ENCODE measurements at regions not wholly inside any gene's neighbourhood (a gene's known extent, or its start where the extent isn't known, plus 50 kb on each side); places are given as distances from the start of the nearest gene placed in this dataset.

GRCh38 chr2:144847347-144848080, 327.6 kb upstream of the ZEB2 start:
- no peak for DNase-seq

DNA sequence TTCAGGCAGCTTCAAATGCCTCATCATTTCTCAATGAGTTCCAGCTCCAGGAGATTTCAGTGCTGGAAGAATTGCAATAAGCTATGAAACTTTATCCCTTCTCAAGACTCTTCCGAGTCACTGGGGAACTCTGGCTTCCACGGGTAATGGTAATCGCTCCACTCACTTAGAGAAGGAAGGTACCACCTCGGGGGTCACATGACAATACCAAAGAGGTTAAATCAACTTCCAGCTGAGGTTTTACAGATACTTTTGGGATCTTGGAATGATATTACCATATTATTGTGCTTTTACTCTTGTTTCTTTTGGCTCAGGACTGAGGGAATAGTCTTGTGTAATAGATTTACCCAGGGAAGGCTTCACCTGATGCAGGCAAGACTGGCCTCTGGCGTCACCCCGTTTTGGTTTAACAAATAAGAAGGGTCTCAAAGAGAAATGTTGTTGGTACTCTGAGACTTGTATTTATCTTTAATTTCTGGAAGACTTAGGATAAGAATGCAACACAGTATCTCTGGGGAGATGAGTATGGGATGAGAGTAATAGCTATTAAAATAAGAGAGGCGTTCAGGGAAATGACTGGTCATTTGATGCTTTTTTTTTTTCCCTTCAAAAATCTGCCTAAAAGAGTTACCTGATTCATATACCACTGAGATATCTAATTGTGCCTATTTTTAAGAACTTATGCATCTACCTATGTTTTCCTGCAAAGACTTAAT, 316.9 kb upstream of the ZEB2 start:
- no peak for DNase-seq

GRCh38 chr2:144835634-144836350, 315.9 kb upstream of the ZEB2 start:
- DNase-seq = no peak

- no peak for DNase-seq
These were observed 315.2 kb upstream of the ZEB2 start for GRCh38 chr2:144834998-144835633.

- DNase-seq = no peak
These were observed 314.4 kb upstream of the ZEB2 start for GRCh38 chr2:144834363-144834762.

DNA sequence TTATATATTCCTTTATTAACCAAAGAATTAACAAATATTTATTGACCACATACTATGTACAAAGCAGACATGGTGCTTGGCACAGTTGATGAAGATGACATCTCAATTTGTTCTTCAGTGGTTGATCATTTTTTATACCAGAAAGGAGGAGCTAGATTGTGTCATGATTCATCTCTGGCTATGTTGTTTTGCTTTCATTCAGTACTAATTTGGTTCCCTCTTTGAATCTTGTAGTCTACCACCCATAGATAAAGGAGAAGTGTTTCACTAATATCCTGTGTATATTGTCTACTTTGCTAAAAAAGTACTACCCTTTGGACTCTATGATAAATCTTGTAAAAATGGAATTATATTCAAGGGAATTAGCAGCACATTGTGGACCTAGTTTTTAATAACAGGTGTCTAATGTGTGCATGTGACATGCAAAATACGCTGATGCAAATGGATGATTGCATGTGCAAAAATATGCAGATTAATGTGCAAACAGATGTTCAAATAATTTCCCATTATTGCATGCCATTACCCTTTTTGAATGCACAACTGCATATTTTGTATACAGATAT, 313.2 kb upstream of the ZEB2 start:
- DNase-seq = no peak

DNA sequence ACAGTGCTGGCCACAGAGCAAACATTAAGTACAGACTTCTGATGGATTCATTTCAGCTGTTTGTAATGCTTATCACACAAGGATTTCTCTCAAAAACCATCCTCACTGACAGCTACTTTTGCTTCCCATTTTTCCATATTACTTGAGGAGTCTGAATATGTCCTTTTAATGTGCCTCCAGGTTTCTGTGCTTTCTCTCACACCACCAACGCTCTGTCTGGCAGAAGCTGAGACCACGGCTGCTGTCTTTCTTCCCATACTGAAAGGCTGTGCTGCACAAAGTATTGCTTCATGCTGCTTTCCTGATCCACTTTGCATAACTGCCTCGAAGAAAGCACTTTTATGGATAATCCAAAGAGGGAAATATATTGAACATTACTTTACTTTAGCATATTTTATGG, 312.1 kb upstream of the ZEB2 start:
- DNase-seq = no peak

- no peak for DNase-seq
These were observed 310.6 kb upstream of the ZEB2 start for GRCh38 chr2:144830543-144830942.

DNA sequence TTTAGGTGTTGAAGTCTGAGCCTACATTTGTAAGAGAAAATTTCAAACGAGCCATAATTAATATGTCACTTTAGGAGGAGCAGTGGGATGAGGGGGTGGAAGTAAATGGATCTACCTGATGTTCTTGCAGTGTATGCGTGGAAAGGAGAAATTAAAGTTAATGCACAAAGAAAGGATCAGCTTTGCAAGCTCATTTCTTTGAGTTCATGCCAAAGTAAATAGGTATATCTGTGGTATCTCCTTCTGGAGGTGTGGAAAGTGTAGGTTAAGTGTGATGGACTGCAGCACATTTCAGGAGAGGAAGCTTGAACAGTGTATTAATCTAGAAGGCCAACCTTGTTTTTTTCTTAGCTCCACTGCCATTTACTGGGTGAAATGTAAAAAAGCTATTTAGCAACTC, 307.5 kb upstream of the ZEB2 start:
- no peak for DNase-seq

GRCh38 chr2:144826105-144826504, 306.2 kb upstream of the ZEB2 start:
- no peak for DNase-seq

DNA sequence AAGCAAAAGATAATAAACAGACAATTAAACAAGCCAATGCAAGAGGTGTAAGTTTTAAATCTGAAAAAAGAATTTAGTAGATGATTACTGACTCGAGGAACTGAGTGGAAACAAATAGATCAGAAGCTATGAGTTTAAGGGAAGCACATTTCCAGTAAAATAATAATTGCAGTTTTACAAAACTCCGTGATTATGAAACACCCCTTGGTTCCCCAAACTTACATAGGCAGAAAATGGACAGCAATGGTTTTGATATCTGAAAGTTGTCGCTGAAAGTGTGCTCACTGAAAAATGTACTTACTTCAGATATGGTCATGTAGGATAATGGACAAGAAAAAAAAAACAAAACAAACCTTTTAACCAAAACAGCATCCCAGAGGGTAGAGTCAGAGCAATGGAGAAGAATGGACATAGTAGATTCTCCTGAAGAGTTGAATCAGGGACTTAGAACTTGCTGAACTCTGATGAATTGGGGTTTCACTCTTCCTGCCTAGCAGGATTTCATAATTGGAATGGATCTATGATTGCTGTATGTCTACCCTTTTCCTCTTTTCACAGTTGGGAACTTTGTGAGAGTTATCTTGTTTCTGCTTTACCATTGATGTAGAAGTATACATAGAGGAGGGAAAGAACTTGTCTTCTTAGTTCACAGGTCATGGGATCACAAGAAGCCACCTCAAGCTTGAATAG, 305.6 kb upstream of the ZEB2 start:
- no peak for DNase-seq

- no peak for DNase-seq
These were observed 304.6 kb upstream of the ZEB2 start for GRCh38 chr2:144824306-144825080.

GRCh38 chr2:144822966-144823365, 303.0 kb upstream of the ZEB2 start:
- no peak for DNase-seq

GRCh38 chr2:144812288-144812687, 292.4 kb upstream of the ZEB2 start:
- DNase-seq = no peak

DNA sequence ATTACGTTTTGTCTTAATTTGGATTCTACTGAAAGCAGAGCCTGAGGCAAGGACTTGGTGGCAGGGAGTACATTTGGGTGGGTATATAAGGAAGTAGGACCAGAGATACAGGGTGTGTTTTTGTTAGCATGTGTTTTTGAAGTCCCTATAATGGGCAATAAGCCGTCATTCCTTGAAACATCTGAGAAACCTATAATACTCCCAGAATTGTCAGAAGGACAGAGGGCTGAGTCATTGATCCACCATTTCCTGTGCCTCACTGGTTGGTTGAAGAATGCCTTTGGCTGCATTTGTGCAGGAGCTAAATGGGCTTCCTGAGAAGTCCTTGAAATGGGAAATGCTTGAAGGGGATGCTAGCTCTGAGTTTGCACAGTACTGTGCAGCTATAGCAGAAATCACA, 281.8 kb upstream of the ZEB2 start:
- no peak for DNase-seq

GRCh38 chr2:144801325-144801724, 281.4 kb upstream of the ZEB2 start:
- no peak for DNase-seq

DNA sequence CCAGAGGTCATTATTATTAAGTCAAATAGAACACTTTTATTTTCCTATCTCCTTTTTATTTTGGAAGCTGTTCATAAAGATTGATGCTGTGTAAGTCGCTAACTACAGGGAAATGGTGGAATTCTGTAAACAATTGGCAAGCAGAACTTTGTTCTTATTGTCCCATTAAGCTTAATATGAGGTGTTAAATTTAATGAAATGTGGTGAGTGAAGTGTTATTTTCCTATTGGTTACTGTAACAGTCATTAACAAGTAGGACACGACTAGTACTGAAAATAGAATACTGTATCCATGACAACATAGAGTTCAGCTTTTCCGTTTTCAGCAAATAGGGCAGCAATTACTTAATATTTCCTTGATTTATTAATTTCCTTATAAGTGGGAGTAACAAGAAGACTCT, 279.1 kb upstream of the ZEB2 start:
- DNase-seq = no peak

GRCh38 chr2:144798034-144798433, 278.1 kb upstream of the ZEB2 start:
- DNase-seq = no peak

DNA sequence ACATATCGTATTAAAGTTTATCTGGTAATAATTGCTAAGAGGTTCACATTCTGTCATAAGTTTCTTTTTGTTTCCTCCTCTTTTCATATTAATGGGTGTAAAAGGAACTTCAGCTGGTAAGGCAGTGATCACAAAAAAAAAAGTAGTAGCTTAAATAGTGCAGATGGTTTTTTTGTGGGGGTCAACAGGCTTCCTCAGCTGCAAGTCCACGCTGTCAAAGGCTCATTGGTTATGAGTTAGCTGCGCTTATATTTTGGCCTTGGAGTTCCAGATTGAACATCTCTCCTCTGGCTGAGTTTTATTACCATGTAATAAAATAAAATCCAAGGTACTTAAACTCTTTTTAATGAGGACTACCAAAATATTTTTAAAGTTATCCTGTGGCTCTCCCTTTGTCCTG, 277.0 kb upstream of the ZEB2 start:
- DNase-seq = no peak

DNA sequence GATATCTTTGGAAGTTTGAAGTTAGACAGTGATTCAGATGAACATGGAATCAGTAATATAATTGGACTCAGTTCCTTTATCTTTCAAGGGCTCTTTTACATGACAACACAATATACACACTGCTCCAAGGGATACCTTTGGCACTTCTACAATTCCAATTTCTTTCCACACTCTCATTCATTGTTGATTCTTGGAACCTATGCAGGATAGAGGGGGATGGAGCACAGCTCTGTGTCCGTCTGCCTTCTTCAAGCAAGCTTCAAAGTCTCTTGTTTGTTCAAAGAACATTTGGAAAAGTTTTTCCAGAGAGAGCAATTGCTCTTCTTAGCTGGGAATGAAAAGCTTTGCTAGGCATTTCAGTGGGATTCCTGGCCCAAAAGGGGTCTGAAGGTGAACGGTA, 276.2 kb upstream of the ZEB2 start:
- DNase-seq = no peak

DNA sequence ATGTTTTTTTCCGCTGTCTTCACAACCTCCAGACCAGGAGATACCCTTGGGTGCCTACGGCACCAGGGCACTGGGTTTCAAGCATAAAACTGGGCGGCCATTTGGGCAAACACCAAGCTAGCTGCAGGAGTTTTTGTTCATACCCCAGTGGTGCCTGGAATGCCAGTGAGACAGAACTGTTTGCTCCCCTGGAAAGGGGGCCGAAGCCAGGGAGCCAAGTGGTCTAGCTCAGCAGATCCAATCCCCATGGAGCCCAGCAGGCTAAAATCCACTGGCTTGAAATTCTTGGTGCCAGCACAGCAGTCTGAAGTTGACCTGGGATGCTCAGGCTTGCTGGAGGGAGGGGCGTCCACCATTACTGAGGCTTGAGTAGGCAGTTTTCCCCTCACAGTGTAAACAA, 265.3 kb upstream of the ZEB2 start:
- no peak for DNase-seq

DNA sequence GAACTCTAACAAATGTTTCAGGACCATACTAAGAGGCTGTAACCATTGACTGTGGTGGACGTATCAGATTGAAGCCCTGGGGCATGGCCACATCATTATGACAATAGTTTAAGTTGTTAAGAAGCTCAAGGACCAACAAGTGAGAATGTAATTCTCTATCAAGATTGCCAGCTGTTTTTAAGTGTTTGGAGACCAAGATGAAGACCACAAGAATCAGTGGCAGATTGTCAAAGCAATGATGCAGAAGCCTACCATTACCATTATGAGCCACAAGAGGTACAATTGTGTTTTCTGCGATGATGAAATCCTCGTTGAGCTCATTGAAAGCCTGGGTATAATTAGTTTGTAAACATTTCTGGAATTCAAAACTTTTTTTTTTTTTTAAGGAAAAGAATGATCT, 261.1 kb upstream of the ZEB2 start:
- no peak for DNase-seq
